ENCODE measurements at regions not wholly inside any gene's neighbourhood (a gene's known extent, or its start where the extent isn't known, plus 50 kb on each side); places are given as distances from the start of the nearest gene placed in this dataset.

DNA sequence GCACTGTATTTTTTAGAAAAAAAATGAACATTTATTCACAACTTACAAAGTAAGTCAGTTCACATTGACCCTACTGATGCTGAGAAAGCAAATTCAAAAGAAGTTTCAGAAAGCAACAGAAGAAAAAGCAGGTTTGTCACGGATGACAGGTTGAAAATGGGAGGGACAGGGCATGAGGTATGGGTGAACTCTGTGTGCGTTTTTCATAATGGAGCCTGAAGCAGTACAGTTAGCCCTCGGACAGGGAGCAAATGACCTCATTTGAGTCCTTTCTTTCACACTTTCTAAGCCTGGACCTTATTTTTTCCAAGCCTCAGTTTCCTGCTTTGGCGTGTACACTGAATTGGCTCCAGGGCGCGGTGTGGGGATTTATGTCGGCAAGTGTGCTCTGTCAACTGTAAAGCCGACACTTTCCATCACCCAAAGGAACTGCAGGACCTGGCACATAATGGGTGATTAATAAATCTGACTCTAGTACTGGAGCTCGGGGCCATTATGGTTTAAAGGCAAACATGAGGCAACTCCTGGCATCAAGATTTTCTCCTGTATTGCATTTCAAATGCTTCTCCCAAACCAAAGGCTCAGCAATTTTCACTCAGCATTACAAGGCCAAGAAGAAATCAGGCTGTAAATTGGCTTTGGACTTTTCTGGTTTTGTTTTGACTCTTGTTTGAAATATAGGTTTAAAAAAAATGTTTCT is 345.5 kb upstream of the DUSP10 start:
- no peak for TF ChIP-seq PPARA (CRISPR knock-in tag; IDR thresholded peaks at IDR 0.05; ENCODE audit: borderline replicate concordance)
- no peak for TF ChIP-seq ISL1 (CRISPR knock-in tag; IDR thresholded peaks at IDR 0.05)

Data from SK-N-SH treated with all-trans-retinoic acid at 6 μM for 48 hours (cell line).